NCI-H2227 (cell line): ENCODE measurements at regions not wholly inside any gene's neighbourhood (a gene's known extent, or its start where the extent isn't known, plus 50 kb on each side); places are given as distances from the start of the nearest gene placed in this dataset.
A peak's percentile ranks its signal among the peaks of the same experiment; 100 is the strongest.
"Not testable (repeated sequence)": the region's sequence is repeated elsewhere in the genome, so short reads cannot be mapped to it uniquely, and the experiment has no call there.

Experiments used
- DNase-seq: peaks from one replicate; lab custom pipeline; 2025; ENCODE audit not compliant: unreplicated experiment; lab: John Stamatoyannopoulos, UW

DNA sequence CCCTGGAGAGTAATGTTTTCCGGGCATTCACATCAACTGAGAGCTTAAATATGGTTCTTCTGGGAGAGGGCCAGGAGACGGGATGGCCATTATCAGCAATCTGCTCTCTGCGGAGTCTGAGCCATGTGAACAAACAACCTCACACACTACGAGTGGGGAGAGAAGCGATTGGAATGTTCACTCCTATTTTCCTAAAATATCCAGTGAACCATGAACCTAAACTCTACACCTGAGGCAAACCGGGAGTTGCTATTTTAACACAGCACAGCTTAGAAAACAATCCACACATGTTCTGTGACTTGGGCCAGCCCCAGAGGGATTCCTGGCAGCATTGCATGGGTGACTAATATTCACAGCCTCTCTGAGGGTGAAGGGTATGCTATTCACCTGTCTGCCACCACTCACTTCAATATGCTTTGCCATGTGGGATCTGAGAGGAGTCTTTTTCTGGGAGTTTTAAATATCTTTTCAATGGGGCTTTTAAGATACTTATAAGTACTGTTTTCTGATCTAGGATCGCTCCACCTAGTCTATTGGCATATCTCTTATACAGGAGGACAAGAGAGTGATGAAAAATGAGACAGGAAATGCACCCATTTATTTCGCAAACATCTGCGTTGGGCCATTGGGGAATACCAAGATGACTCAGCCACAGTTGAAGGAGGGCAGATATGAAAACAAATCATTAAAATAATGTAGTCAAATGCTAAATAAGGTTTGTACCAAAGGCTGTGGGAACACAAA is 72.6 kb upstream of the SERP2 start:
- no peak for DNase-seq

DNA sequence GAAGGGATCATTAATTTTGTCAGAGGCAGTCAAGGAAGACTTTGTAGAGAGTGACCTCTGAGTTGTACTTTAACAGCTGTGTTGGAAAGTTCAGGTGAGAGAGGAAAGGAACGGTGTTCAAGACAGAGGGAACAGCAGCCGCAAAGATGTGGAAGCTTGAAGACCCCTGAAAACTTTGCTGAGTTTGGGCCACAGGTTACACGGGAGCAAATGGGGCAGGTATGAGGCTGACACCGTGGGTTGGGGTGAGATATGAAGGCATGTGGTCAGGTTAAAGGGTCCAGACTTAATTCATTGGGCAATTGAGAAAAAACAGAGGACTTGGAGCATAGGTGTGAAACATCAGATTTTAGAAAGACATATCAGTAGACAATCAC is 72.0 kb upstream of the SERP2 start:
- DNase-seq = no peak

DNA sequence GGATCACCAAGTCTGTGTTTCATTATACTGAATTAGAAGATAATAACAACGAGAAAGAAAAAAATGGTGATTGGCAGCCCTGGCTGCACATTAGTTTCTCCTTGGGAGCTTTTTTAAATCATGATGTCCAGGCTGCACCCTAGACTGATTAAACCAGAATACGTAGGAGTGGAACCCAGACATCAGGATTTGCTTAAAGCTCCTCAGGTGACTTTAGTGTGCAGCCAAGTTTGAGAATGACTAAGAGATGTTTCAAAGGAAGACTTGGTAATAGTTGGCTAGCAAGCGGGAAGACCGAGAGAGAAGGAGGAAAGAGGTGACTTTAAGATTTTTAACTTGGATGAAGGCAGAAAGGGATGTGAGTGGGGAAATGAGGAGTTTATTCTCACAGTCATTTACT is 71.4 kb upstream of the SERP2 start:
- DNase-seq = no peak

DNA sequence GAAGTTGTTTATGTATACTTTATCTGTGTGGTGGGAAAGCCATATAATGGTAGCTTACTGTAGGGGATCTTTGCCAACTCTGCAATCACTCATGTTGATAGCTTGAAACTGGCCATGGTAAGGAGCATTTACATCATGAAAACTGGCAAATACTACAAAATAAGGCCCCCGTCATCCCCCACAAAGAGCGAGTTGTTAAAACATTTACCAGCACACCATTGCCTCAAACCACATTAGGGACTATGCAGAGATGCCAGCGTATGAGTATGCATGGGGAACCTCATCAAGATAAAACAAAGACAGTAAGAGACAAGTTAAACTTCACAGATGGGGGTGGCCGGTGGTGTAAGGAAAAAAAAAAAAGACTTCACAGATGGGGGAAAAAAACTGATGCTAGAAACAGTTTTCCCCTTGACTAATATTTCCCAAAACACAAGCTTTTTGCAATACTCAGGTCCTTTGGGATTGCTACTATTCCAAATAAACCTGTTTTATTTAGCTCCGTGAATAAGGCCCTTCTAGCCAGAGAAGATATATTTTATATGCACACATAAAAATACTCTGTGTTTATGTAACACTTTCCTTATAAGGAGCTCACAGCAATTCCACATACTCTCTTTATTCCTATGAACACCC is 70.6 kb upstream of the SERP2 start:
- no peak for DNase-seq

DNA sequence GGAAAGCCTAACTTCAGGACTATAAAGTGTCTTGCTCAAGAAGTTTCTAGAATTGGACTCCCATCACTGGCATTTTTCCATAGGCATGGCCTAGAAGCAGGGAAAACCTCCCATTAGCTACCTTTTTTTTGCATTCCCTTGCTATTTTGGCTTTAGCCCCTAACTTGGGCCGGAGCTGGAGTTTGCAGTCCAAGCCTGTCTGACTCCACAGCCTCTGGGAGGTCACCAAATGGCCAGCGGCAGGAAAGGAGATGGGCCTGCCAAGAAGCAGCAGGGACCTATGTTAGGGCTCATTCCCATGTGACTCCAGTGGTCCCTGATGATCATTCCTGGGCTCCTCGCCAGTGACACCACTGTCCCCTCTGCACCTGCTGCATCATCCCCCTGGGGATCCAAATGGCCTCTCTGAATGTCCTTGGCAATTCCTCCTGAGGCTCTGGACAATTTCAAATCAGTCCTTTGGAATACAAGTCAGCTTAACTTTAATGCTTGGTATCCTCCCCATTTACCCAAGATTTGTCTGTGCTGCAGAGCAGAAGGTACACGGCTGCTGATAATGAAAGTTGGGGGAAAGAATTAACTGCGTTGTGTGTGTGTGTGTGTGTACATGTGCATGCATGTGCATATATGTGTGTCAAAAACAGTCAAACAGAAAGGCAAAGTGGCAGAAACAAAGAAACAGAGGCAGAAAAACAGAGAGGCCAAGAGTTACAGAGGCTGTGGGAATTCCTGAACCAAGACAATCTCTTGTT is 69.8 kb upstream of the SERP2 start:
- DNase-seq = no peak

DNA sequence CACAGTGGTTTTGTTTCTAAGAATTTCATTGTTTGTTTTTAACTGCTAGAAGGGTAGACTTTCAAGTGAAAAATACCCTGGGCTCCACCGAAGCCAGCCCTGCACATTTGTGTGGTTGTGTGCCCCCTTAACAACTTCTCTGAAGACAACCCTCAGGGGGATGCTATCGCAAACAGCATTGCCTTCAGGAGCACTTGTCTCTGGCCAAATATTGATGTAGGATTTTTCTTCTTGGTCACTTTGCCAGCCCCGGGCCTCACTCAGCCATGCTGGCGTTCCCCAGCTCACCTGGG is 69.2 kb upstream of the SERP2 start:
- no peak for DNase-seq

DNA sequence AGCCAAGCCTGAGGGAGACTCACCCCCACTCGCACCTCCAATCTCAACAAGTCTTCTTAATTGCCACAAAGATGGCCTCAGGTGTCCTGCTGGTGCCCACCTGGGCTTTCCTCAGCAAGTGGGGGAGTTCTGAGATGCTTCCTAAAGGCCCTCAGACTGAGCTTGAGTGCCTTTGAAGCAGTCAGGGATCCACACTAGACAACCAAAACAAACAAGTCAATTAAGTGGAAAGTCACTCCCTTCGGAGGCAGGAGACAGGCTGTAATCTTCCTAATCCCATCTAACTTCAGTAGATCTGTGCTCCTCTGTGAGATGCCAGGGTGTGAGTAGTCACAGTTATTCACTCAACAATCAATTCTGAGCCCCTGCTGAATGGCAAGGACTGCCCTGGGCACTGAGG is 68.3 kb upstream of the SERP2 start:
- DNase-seq = no peak

DNA sequence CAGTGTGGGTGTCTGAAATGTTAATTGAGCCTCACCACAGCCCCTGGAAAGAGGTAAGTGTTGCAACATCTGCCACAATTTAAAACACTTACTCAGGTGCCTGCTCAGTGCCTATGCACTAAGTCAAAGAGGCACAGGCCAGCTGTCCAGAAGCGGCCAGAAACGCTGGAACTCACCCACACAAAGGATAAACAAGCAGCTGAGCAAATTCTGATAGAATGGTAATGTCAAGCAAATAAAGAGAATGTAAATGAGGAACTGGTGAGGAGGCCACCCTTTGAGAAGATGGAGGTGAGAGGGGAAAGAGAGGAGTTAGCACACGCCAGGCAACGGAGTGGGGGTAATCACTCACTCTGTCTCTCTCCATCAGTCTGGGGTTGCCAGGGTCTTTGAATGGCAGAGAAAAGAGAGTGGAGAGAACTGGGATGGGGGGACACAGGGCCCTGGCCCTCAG is 67.7 kb upstream of the SERP2 start:
- DNase-seq = no peak

DNA sequence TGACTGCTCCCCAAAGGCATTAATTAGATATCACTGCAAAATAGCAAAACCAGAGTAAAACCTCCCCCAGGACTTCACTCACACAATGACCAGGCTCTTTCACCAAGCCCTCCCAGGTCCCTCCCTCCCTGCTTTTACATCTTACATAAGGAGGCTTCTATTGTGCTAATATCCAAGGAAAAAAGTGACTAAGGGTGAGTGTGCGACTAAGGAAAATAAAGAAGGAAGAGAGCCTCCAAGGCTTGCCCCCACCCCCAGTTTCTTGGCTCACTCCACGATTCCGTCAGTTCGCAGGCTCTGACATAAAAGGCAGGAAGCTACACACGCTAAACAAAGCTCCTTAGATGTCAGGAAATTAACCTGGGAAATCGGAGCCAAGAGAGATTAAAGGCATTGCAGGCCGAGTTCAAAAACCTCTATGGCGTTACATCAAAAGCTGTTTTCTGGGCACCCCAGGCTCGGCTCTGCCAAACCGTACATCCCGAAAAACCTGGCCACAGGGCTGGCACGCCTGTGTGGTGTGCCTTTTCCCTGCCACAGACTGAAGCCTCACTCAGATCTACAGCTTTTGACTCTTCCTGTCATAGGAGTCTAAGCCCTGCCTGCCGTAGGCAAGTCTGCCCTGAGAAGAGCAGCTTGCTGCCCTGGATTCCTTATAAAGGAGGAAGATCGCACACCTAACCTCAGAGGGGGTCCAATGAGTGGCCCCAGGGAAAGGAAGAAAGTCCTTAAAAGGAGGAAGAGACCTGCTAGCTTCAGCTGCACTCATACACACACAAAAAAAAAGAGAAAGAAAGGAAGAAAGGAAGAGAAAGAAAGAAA is 67.0 kb upstream of the SERP2 start:
- peak; percentile 23 for DNase-seq

DNA sequence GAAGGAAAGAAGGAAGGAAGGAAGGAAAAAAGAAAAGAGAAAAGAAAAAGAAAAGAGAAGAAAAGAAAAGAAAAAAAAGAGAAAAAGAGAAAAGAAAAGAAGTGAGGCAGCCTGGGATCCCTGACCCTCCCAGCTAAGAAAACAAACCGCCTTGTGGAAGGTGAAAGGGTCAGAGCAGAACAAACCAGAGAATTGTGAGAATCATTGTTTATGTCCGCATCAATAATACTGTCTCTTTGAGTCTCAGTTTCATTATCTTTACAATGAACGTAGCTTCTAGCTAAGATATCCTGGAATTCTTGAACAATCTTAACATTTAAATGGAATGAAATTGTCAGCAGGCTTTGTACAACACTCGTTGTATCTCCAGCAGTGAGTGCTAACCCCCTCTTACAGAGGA is 66.4 kb upstream of the SERP2 start:
- no peak for DNase-seq

DNA sequence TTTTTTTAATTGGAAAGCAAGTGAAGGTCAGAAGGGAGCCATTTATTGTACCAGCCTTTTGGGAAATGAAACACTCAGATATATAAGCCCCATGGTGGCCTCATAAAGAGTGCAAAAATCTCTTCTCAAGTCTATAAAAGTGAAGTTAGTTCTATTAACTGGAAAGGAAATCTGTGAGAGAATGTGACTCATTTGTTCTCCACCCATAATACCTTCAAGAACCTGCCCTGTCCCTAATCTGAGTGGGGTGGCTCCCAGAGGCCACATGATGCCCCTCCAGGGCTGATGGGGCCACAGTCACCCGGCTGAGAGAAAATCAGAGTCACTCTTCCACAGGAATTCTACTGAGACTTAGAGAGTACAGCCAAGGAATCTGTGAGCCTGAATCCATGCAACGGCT is 65.8 kb upstream of the SERP2 start:
- DNase-seq = no peak

DNA sequence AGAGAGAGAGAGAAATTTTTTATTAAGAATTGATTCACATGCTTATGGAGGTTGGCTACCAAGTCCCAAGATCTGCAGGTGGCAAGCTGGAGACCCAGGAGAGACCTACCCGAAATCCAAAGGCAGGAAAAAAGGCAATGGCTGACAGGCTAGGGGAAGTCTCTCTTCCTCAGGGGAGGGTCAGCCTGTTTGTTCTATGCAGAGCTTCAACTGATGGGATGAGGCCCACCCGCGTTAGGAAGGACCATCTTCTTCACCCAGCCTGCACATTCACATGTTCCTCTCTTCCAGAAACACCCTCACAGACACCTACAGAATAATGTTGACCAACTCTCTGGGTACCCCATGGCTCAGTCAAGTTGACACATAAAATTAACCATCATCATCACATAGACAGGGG is 65.3 kb upstream of the SERP2 start:
- DNase-seq = no peak

DNA sequence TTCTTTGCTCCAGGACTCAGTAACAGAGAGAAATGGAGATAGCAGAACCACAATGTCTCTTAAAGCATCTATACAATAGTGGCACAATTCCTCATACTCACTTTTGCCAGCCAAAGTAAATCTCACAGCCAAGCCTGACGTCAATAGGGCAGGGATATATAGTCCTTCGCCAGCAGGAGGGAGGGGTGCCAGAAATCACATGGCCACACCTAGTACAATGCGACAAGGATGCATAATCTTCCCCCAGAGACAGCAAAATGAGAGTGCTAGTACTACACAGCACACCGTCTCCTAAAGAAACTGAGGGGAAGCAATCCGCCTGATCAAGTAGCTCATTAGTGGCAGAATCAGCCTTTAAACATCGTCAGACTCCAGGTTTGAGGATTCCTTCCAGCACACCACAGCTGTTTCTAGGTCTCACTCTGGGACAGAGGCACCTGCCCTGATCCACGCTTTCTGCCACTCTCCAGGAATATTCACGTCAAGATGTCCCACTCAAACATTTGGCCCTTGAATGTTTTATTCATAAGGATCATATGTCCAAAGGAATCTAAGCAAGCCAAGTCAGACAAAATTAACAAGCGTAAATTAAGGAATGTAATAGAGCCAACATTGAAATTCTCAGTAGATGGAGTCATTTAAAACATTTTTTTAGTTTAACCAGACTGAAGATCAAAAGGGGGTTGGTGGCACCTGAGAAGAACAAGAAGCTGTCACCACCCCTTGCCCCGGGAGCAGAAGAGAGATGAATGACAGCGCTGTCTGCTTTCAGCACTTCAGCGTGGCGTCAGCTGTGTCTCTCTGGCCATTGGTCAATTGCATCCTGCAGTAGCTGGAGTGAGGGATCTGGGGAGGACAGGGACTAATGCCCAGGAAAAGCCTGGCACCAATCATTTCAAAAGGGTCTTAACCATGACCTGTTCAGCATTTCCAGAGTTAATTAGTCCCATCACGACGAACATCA is 63.5 kb upstream of the SERP2 start:
- DNase-seq = no peak

DNA sequence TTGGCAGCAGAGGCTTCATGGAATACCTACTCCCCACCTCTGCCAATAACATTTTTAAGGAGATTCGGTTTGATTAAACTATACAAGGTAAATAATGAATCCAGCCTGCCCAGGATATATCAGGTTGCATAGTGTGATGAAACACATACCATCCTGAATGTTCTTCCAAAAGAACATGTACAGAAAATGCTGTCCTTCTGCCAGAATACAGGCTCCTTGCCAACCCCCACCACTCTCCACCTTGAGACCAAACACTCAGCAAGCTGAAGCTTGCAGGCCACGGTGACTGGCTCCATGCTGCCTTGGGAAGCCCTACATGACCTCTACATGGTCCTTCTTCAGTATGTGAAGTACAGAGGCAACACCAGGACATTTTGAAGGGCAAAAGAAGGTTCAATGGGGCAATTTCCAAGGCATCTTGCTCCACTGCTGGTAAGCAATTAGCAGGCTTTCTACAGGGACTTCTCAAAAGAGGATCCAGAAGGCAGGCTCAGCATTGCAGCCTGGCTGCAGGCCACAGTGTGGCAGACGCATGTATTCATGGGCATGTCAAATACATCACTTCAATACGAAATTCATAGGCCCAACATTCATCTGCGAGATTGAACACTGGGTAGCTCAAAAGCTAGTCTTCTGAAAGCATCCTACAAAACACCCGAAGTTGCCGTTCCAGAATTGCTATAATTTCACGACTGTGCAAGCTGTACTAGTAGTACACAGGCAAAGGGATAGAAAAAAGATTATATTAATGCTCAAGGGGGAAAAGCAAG is 62.4 kb upstream of the SERP2 start:
- DNase-seq = no peak

DNA sequence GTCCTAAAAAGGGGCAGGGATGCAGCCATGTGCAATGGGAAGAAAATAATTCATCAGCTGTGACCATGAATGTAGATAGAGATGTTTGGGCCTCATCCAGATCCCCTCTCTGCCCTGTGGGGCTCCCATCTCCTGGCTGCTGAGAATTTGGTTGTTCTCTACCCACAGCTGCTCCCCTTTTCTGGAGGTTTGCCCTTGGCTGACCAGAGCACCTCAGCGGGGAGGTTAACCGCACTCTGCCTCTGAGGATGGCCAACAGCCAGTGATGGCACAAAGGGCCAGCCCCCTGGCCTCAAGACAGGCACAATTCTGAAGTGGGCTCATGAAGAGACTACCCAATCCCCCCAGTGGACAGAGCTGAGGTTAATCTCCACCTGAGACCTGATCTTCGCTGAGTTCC is 61.5 kb upstream of the SERP2 start:
- no peak for DNase-seq

DNA sequence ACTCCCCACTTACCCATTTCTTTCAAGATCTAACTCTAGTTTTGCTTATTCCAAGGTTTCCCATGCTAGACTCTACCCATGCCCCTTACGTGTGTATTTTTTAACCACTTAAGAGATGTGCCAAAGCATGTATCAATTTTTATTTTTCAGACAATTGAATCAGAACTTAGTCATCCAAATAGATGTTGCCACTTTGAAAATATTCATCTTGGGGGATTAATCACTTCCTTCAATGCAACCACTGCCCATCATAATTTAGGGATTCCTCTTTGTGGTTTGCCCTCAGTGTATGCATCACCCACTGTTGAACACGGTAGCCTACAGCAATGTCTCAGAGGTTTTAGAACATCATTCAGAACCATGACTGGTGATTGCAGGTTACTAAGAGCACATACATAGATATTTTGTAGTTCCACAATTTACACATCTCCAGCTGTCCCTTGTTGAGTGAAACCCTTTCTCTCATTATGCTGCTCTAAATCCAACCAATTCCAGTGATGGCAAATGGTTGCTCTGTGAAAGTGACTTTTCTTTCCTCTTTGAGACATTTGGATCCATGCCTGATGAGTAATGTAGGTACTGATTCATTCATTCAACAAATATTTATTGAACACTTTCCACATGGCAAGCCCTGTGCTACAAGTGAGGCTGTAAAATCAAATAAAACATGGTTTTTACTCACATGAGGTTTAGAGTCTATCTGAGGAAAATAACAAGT is 60.6 kb upstream of the SERP2 start:
- no peak for DNase-seq

DNA sequence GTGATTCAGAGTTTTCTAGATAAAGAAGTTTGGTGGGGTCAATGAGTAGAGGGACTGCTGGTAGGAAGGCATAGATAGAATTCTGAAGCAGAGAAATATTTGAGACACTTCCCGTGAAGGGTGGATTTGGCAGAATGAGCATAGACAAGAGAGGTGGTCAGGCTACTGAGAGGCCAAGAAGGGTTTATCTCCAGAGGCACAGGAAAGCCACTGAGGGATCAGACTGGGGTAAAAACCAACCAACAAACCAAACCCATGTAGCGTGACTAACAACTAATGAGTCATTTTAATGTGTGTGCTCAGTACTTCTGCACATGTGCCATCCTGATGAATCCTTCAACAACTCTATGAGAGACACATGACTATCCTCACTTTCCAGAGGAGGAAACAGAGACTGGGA is 60.0 kb upstream of the SERP2 start:
- DNase-seq = no peak

DNA sequence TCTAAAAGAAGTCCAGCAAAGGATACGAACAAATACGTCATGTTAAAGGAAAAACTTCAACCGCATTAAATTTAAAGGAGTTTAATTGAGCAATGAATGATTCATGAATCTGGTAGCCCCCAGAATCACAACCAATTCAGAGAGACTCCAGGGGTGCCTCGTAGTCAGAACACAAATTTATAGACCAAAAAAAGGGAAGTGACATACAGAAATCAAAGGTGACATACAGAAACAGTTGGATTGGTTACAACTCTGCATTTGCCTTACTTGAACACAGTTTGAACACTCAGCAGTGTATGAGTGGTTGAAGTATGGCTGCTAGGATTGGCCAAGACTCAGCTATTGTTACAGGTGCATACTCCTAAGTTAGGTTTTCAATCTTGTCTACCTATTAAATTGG is 59.5 kb upstream of the SERP2 start:
- not testable (repeated sequence) for DNase-seq

DNA sequence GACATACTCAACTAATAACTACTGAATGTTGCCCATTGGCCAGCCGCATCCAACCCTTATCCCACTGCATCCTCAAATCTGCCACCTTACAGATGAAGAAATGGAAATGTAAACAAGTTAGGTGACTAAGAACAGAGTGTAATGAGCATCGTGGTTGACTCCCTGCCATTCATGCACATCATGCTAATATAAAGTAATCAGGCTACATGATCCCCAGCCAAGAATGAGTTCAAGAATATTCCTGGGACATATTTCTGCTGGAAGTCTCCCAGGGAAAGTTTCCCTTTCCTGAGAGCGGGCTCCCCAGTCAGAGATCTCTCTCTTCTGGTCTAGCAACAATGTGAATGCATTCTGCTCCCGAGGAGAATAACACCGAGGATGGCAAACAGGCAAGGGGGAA is 55.9 kb upstream of the SERP2 start:
- DNase-seq = no peak
